ENCODE measurements at regions not wholly inside any gene's neighbourhood (a gene's known extent, or its start where the extent isn't known, plus 50 kb on each side); places are given as distances from the start of the nearest gene placed in this dataset.

GRCh38 chr17:33776304-33776703 lies 478.8 kb upstream of the CCL2 start:
- no peaks in the 10 kb centered on the region for H3K79me2 ChIP-seq (ENCODE audit: control insufficient read depth, insufficient read depth, low read length)
- CTCF ChIA-PET, result no interaction called here

More at GRCh38 chr17:33776304-33776703, 478.8 kb upstream of the CCL2 start:
- no peak overlapping the region for H3K4me3 ChIP-seq (replicated peaks in 1 of 3; ENCODE audit: insufficient read depth in 1 of 3, low read depth in 1 of 3, low read length in 3 of 3)
- dilution Hi-C loops (cut with MboI; ENCODE audit: extremely low pct_ligation_motif_present, low sequenced_read_pairs) (no loop called here), intact Hi-C loops (cut with micrococcal nuclease) (loop anchor here (5.0 kb wide), 1 partner anchor 421 kb away; no protein-coding TSS in a partner anchor)
- H2AFZ ChIP-seq (ENCODE audit: low read depth, low read length), result no peak overlapping the region
- no peak overlapping the region for H3K27ac ChIP-seq (ENCODE audit: insufficient read depth, low read depth, low read length)
- no peaks in the 10 kb centered on the region for H3K36me3 ChIP-seq (ENCODE audit: control insufficient read depth in 2 of 2, extremely low read depth in 1 of 2, insufficient read depth in 2 of 2, low read length in 2 of 2)
- H3K9me3 ChIP-seq (replicated peaks; ENCODE audit: control insufficient read depth, insufficient read depth, low read length), result no peaks in the 10 kb centered on the region
- no peak for TF ChIP-seq MAX (IDR thresholded peaks at IDR 0.05; ENCODE audit: insufficient read depth, insufficient read length)
- no peak for TF ChIP-seq JUN (IDR thresholded peaks at IDR 0.05; ENCODE audit: borderline replicate concordance, insufficient read depth, insufficient read length, low read depth)
- TF ChIP-seq CTCF (IDR thresholded peaks at IDR 0.05; ENCODE audit: extremely low read depth in 1 of 2, insufficient read depth in 1 of 2, low read depth in 1 of 2, low read length in 2 of 2), result no peak
- TF ChIP-seq MYC (IDR thresholded peaks at IDR 0.05; ENCODE audit: low read depth, low read length), result no peak
- TF ChIP-seq POLR2A (IDR thresholded peaks at IDR 0.05; ENCODE audit: low read depth, low read length), result no peak
- TF ChIP-seq EZH2 (IDR thresholded peaks at IDR 0.05; ENCODE audit: borderline replicate concordance, low read depth, low read length, severe bottlenecking), result no peak
- TF ChIP-seq FOS (IDR thresholded peaks at IDR 0.05; ENCODE audit: borderline replicate concordance, insufficient read depth, low read length), result no peak
- no peak for TF ChIP-seq GATA2 (IDR thresholded peaks at IDR 0.05; ENCODE audit: insufficient read depth, insufficient read length, low read depth, low read length)
- TF ChIP-seq POLR2AphosphoS5 (IDR thresholded peaks at IDR 0.05; ENCODE audit: insufficient read depth, low read depth, low read length), result no peak
- no peak for DNase-seq (ENCODE audit: low read depth, low spot score)
- H3K4me1 ChIP-seq (ENCODE audit: control insufficient read depth, extremely low read depth, insufficient read depth, low read length), result no peaks in the 10 kb centered on the region
- H3K4me2 ChIP-seq (ENCODE audit: insufficient read depth, low read length), result no peak overlapping the region
- no peak overlapping the region for H3K9ac ChIP-seq (replicated peaks; ENCODE audit: extremely low read depth, insufficient read depth, low read length)
- BruUV-seq (replicated peaks), result no TSS peak
- no peaks in the 10 kb centered on the region for H3K9me1 ChIP-seq (replicated peaks; ENCODE audit: control insufficient read depth, extremely low read depth, insufficient read depth, low read length)
- no peaks in the 10 kb centered on the region for H4K20me1 ChIP-seq (replicated peaks; ENCODE audit: control insufficient read depth, extremely low read depth, insufficient read depth, low read length)
- no peaks in the 10 kb centered on the region for H3K27me3 ChIP-seq (ENCODE audit: control insufficient read depth in 2 of 2, insufficient read depth in 2 of 2, low read length in 2 of 2)
- FAIRE-seq, result no peak
- POLR2A ChIA-PET, result no interaction called here

Data from endothelial cell of umbilical vein (primary cell).